ENCODE measurements at regions not wholly inside any gene's neighbourhood (a gene's known extent, or its start where the extent isn't known, plus 50 kb on each side); places are given as distances from the start of the nearest gene placed in this dataset.

DNA sequence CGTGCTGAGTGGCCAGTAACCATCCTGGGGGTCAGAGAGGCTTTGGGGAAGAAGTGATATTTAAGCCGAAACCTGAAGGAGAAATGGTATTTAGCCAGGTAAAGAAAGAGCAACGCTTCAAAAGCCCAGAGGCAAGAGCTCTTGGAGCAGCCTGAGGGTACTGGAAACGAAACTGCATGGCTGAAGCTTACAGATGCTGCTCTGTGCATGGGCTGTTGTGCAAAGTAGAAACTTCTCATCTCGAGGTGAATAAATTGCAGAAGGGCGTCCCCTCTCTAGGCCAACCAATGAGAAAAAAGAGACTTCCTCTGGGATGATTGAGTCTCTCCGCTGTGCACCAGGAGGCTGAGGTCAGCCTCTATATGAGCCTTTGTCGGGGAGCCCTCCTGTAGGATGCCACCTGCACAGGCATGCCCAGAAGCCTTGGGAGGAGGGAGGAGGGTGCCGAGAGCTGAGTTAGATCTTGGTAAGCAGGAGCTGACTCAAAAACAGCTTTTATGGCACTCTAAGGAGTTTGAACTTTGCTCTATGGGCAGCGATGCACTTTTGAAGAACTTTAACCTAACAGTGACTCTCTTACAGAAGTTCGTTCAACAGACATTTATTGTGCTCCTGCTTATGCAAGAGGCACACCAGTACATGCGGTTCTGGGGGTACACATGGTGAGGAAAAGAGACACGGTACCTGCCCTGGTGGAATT is 61.6 kb upstream of the EDN1 start:
- WGBS, 5 donors: 79 to 86% (median 81%) methylated on average over 13 of the region's 13 CpGs
- no peak for DNase-seq

DNA sequence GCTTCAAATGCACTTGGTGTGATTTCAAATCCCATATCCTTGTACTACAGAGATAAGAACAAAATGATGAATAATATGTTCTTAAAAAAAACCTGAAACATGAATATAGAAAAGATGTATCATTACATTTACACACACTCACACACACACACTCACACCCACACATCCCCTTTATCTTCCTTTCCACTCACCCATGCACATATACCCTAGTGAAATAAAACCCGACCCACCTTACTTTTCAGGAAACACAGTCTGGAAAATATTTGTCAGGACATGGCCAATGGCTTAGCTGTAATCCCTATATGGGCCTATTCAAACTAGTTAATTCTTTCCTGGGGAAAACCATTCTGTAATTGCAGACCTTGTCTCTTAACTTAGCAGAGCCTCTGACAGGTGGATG is 60.8 kb upstream of the EDN1 start:
- Histone ChIP-seq H3K27me3 (replicated peaks in 1 of 7) (no peaks in the 10 kb centered on the region), H3K27ac (no peak overlapping the region), H3K9me3 (no peaks in the 10 kb centered on the region), H3K4me1 (peaks cover 18 to 23% (median 22%) of the 10 kb centered on the region in 6 donors), H3K36me3 (no peaks in the 10 kb centered on the region), H3K4me3 (no peak overlapping the region)
- intact Hi-C loops (cut with DNase I; ENCODE audit: low total_unique reads): no loop called here
- WGBS, 5 donors: 67 to 86% (median 72%) methylated on average over 1 of the region's 1 CpG
- TF ChIP-seq, protein P1, sequence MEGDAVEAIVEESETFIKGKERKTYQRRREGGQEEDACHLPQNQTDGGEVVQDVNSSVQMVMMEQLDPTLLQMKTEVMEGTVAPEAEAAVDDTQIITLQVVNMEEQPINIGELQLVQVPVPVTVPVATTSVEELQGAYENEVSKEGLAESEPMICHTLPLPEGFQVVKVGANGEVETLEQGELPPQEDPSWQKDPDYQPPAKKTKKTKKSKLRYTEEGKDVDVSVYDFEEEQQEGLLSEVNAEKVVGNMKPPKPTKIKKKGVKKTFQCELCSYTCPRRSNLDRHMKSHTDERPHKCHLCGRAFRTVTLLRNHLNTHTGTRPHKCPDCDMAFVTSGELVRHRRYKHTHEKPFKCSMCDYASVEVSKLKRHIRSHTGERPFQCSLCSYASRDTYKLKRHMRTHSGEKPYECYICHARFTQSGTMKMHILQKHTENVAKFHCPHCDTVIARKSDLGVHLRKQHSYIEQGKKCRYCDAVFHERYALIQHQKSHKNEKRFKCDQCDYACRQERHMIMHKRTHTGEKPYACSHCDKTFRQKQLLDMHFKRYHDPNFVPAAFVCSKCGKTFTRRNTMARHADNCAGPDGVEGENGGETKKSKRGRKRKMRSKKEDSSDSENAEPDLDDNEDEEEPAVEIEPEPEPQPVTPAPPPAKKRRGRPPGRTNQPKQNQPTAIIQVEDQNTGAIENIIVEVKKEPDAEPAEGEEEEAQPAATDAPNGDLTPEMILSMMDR (IDR thresholded peaks at IDR 0.05 in 8 of 11, conservative IDR thresholded peaks at IDR 0.05 in 3 of 11): no peak
- no peak for TF ChIP-seq POLR2A (IDR thresholded peaks at IDR 0.05)
- no peak for TF ChIP-seq POLR2AphosphoS5 (IDR thresholded peaks at IDR 0.05)
- DNase-seq: no peak

More for the DNA sequence above, 61.6 kb upstream of the EDN1 start:
- Histone ChIP-seq H3K27ac (no peak overlapping the region), H3K36me3 (no peaks in the 10 kb centered on the region), H3K4me1 (peaks cover 13 to 16% (median 14%) of the 10 kb centered on the region in 6 donors), H3K4me3 (no peak overlapping the region), H3K27me3 (replicated peaks in 1 of 7) (no peaks in the 10 kb centered on the region), H3K9me3 (no peaks in the 10 kb centered on the region)
- intact Hi-C loops (cut with DNase I; ENCODE audit: low total_unique reads): no loop called here
- TF ChIP-seq POLR2A (IDR thresholded peaks at IDR 0.05): no peak
- no peak for TF ChIP-seq POLR2AphosphoS5 (IDR thresholded peaks at IDR 0.05)
- TF ChIP-seq, protein P1 (IDR thresholded peaks at IDR 0.05 in 8 of 11, conservative IDR thresholded peaks at IDR 0.05 in 3 of 11): no peak

DNA sequence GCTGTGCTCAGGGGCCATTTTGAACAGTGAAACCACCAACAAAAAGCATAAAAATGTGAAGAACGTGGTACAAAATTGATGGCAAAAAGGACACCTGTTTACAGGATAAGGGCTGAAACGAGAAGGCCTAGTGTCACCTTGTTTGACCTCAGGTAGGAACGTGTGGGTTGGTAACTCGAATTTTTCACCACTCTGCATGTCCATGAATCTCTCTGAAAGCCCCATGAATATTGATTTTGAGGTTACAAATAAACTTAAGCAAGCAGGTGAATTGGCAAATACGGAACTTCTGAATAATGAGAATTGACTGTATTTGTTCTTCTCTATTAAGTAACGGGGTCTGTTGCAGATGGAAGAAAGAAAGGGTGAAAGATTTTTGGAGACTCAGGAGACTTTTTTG is 59.6 kb upstream of the EDN1 start:
- H3K27ac ChIP-seq: no peak overlapping the region
- peaks cover 18 to 35% (median 25%) of the 10 kb centered on the region in 6 donors for H3K4me1 ChIP-seq
- H3K9me3 ChIP-seq: no peaks in the 10 kb centered on the region
- TF ChIP-seq, protein P1 (IDR thresholded peaks at IDR 0.05 in 8 of 11, conservative IDR thresholded peaks at IDR 0.05 in 3 of 11): no peak
- TF ChIP-seq POLR2AphosphoS5 (IDR thresholded peaks at IDR 0.05) (no peak), POLR2A (IDR thresholded peaks at IDR 0.05) (no peak)
- intact Hi-C loops (cut with DNase I; ENCODE audit: low total_unique reads): loop anchor here (10.0 kb wide), 1 partner anchor 646 kb away; no protein-coding TSS in a partner anchor
- no peaks in the 10 kb centered on the region for H3K27me3 ChIP-seq (replicated peaks in 1 of 7)
- 88 to 91% (median 90%) methylated on average over 6 of the region's 6 CpGs for WGBS, 5 donors
- no peak overlapping the region for H3K4me3 ChIP-seq
- H3K36me3 ChIP-seq: no peaks in the 10 kb centered on the region
- DNase-seq: no peak

DNA sequence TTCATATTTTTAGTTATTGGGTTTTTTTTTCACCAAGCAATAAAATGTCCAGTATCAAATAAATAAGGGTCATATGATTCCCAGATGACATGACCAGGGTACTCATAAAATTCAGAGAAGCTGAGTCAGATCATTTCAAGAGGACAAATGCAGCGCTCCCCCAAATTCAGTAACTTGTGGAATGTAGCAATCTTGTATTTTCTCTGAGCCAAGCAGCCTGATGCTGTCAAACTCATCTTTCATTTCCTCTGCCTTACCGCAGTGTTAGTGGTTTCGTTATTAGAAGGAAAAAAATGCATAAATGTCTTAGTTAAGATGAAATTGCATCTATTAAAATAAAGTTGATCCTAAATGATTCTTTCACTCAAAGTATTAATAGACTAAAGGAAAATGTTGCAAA is 57.8 kb upstream of the EDN1 start:
- DNase-seq: no peak
- 23 to 44% (median 33%) methylated on average over 3 of the region's 3 CpGs for WGBS, 5 donors
- H3K9me3 ChIP-seq: no peaks in the 10 kb centered on the region
- peak overlapping the region in 7 of 8 donors; percentile 20 to 71 (median 58) for H3K27ac ChIP-seq
- no peak for TF ChIP-seq POLR2A (IDR thresholded peaks at IDR 0.05)
- peaks cover 18 to 35% (median 25%) of the 10 kb centered on the region in 6 donors for H3K4me1 ChIP-seq
- H3K27me3 ChIP-seq (replicated peaks in 1 of 7): no peaks in the 10 kb centered on the region
- H3K36me3 ChIP-seq: no peaks in the 10 kb centered on the region
- intact Hi-C loops (cut with DNase I; ENCODE audit: low total_unique reads): loop anchor here (10.0 kb wide), 1 partner anchor 648 kb away; no protein-coding TSS in a partner anchor
- peak overlapping the region in 1 of 8 donors; percentile 36 for H3K4me3 ChIP-seq
